OCI-LY7 (cell line): ENCODE measurements at regions not wholly inside any gene's neighbourhood (a gene's known extent, or its start where the extent isn't known, plus 50 kb on each side); places are given as distances from the start of the nearest gene placed in this dataset.

Source experiments
- EZH2phosphoT487 ChIP-seq: fragments of 200-600 bp; sonication (generic); IDR thresholded peaks from 2 replicates; pipeline ENCODE4 v1.6.1; 2018; ENCODE audit warnings: low read depth, borderline replicate concordance, mild to moderate bottlenecking, mixed run types, antibody characterized with exemption, low read length, moderate library complexity, mixed read lengths
- TF ChIP-seq, protein P1 (sequence below): fragments of 200-600 bp; sonication (generic); conservative IDR thresholded peaks from 2 replicates; pipeline ENCODE4 v1.5.1; 2014; ENCODE audit warnings: mild to moderate bottlenecking, antibody characterized with exemption, low read length, moderate library complexity, mixed read lengths

DNA sequence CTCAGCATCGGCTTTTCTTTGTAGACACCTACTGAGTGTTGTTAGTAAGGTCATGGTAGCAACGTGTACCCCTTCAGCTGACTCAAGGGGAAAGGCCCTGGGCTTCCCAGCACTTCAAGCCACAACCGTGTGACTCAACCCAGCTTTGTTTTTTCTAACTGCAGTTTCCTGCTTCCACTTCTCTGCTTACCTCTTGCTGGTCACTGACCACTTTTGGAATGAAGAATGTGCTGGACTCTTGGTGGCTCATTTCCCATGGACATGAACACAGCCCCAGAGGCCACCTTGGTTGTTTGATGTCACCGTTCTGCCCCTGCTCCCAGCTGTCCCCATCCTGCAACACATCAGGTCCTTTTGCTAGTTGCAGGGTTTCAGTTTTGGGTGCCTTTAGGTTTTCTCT is 69.5 kb upstream of the ZNF438 start:
- TF ChIP-seq, protein P1, sequence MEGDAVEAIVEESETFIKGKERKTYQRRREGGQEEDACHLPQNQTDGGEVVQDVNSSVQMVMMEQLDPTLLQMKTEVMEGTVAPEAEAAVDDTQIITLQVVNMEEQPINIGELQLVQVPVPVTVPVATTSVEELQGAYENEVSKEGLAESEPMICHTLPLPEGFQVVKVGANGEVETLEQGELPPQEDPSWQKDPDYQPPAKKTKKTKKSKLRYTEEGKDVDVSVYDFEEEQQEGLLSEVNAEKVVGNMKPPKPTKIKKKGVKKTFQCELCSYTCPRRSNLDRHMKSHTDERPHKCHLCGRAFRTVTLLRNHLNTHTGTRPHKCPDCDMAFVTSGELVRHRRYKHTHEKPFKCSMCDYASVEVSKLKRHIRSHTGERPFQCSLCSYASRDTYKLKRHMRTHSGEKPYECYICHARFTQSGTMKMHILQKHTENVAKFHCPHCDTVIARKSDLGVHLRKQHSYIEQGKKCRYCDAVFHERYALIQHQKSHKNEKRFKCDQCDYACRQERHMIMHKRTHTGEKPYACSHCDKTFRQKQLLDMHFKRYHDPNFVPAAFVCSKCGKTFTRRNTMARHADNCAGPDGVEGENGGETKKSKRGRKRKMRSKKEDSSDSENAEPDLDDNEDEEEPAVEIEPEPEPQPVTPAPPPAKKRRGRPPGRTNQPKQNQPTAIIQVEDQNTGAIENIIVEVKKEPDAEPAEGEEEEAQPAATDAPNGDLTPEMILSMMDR = no peak
- TF ChIP-seq EZH2phosphoT487 = no peak
